ENCODE measurements at regions not wholly inside any gene's neighbourhood (a gene's known extent, or its start where the extent isn't known, plus 50 kb on each side); places are given as distances from the start of the nearest gene placed in this dataset.

- intact Hi-C loops (cut with DNase I; ENCODE audit: low total_unique reads): no loop called here
- WGBS, 5 donors: 84 to 93% (median 88%) methylated on average over 8 of the region's 8 CpGs
- Histone ChIP-seq H3K9me3 (peaks cover 0 to 4% (median 0%) of the 10 kb centered on the region in 8 donors), H3K36me3 (no peaks in the 10 kb centered on the region), H3K4me1 (no peaks in the 10 kb centered on the region), H3K4me3 (no peak overlapping the region), H3K27ac (no peak overlapping the region), H3K27me3 (replicated peaks in 1 of 7) (no peaks in the 10 kb centered on the region)
- no peak for DNase-seq
- TF ChIP-seq POLR2AphosphoS5 (IDR thresholded peaks at IDR 0.05): no peak
- no peak for TF ChIP-seq POLR2A (IDR thresholded peaks at IDR 0.05)
- no peak for TF ChIP-seq CTCF (IDR thresholded peaks at IDR 0.05 in 8 of 11, conservative IDR thresholded peaks at IDR 0.05 in 3 of 11)
Observed at GRCh38 chr9:88664773-88665172, 129.8 kb downstream of the NXNL2 start.

GRCh38 chr9:88672874-88673689, 138.1 kb downstream of the NXNL2 start:
- Histone ChIP-seq H3K4me3 (no peak overlapping the region), H3K9me3 (peaks cover 0 to 14% (median 2%) of the 10 kb centered on the region in 8 donors), H3K36me3 (no peaks in the 10 kb centered on the region), H3K4me1 (no peaks in the 10 kb centered on the region), H3K27me3 (replicated peaks in 1 of 7) (no peaks in the 10 kb centered on the region), H3K27ac (no peak overlapping the region)
- TF ChIP-seq CTCF (IDR thresholded peaks at IDR 0.05 in 8 of 11, conservative IDR thresholded peaks at IDR 0.05 in 3 of 11) (no peak), POLR2AphosphoS5 (IDR thresholded peaks at IDR 0.05) (no peak), POLR2A (IDR thresholded peaks at IDR 0.05) (no peak)
- 81 to 94% (median 91%) methylated on average over 12 of the region's 12 CpGs for WGBS, 5 donors
- no peak for DNase-seq
- intact Hi-C loops (cut with DNase I; ENCODE audit: low total_unique reads): no loop called here

GRCh38 chr9:88673886-88674285, 138.9 kb downstream of the NXNL2 start:
- Histone ChIP-seq H3K4me3 (no peak overlapping the region), H3K36me3 (no peaks in the 10 kb centered on the region), H3K9me3 (peaks cover 0 to 14% (median 2%) of the 10 kb centered on the region in 8 donors), H3K27me3 (replicated peaks in 1 of 7) (no peaks in the 10 kb centered on the region), H3K4me1 (no peaks in the 10 kb centered on the region), H3K27ac (no peak overlapping the region)
- intact Hi-C loops (cut with DNase I; ENCODE audit: low total_unique reads): no loop called here
- TF ChIP-seq POLR2AphosphoS5 (IDR thresholded peaks at IDR 0.05): no peak
- no peak for TF ChIP-seq POLR2A (IDR thresholded peaks at IDR 0.05)
- TF ChIP-seq CTCF (IDR thresholded peaks at IDR 0.05 in 8 of 11, conservative IDR thresholded peaks at IDR 0.05 in 3 of 11): no peak
- WGBS, 5 donors: 73 to 87% (median 85%) methylated on average over 2 of the region's 2 CpGs
- DNase-seq: no peak

- no peaks in the 10 kb centered on the region for H3K4me1 ChIP-seq
- H3K9me3 ChIP-seq: no peaks in the 10 kb centered on the region
- no peak overlapping the region for H3K4me3 ChIP-seq
- DNase-seq: no peak
- 75 to 87% (median 85%) methylated on average over 3 of the region's 3 CpGs for WGBS, 5 donors
- no peaks in the 10 kb centered on the region for H3K27me3 ChIP-seq (replicated peaks in 1 of 7)
- H3K27ac ChIP-seq: no peak overlapping the region
- TF ChIP-seq POLR2AphosphoS5 (IDR thresholded peaks at IDR 0.05) (no peak), POLR2A (IDR thresholded peaks at IDR 0.05) (no peak), CTCF (IDR thresholded peaks at IDR 0.05 in 8 of 11, conservative IDR thresholded peaks at IDR 0.05 in 3 of 11) (no peak)
- intact Hi-C loops (cut with DNase I; ENCODE audit: low total_unique reads): no loop called here
- H3K36me3 ChIP-seq: no peaks in the 10 kb centered on the region
Observed at GRCh38 chr9:88676644-88677043, 141.7 kb downstream of the NXNL2 start.

All from spleen (tissue), 11 donors.